HFFc6 (cell line): ENCODE measurements at regions not wholly inside any gene's neighbourhood (a gene's known extent, or its start where the extent isn't known, plus 50 kb on each side); places are given as distances from the start of the nearest gene placed in this dataset.

Experiments used
- DNase-seq: peaks from one replicate; pipeline ENCODE4 v3.0.0-alpha.2; 2018
- H3K27ac Mint-ChIP-seq: 2 replicates; pipeline ENCODE4 v1.8.0; 2020; ENCODE audit warnings: mild to moderate bottlenecking, mixed read lengths
- H3K27me3 Mint-ChIP-seq: 2 replicates; pipeline ENCODE4 v1.8.0; 2021; ENCODE audit warnings: mild to moderate bottlenecking, moderate library complexity, mixed read lengths; ENCODE audit not compliant: insufficient read depth
- H3K36me3 Mint-ChIP-seq: 2 replicates; pipeline ENCODE4 v1.8.0; 2021; ENCODE audit warnings: low read depth, mixed read lengths
- H3K4me1 Mint-ChIP-seq: 2 replicates; pipeline ENCODE4 v1.8.0; 2020; ENCODE audit warnings: low read depth, mixed read lengths
- H3K4me3 Mint-ChIP-seq: 2 replicates; pipeline ENCODE4 v1.8.0; 2020; ENCODE audit warnings: mild to moderate bottlenecking, moderate library complexity, mixed read lengths
- H3K9me3 Mint-ChIP-seq: 2 replicates; pipeline ENCODE4 v1.8.0; 2020; ENCODE audit warnings: mild to moderate bottlenecking, mixed read lengths
- CTCF ChIP-seq: fragments of 200-600 bp; sonication (generic); IDR thresholded peaks from 2 replicates; pipeline ENCODE4 v1.5.0; 2021; ENCODE audit warnings: antibody characterized with exemption, mild to moderate bottlenecking

- H3K4me1 Mint-ChIP-seq, result peaks cover 21% of the 10 kb centered on the region
- H3K27me3 Mint-ChIP-seq, result no peaks in the 10 kb centered on the region
- no peak for DNase-seq
- H3K4me3 Mint-ChIP-seq, result no peak overlapping the region
- no peaks in the 10 kb centered on the region for H3K36me3 Mint-ChIP-seq
- TF ChIP-seq CTCF, result no peak
- H3K27ac Mint-ChIP-seq, result no peak overlapping the region
- H3K9me3 Mint-ChIP-seq, result no peaks in the 10 kb centered on the region
Measured at GRCh38 chr2:145161656-145162055, 641.7 kb upstream of the ZEB2 start.

- H3K27me3 Mint-ChIP-seq, result no peaks in the 10 kb centered on the region; the same call in 1 of the 2 replicates
- peaks cover 21% of the 10 kb centered on the region for H3K4me1 Mint-ChIP-seq
- H3K4me3 Mint-ChIP-seq, result no peak overlapping the region
- H3K9me3 Mint-ChIP-seq, result no peaks in the 10 kb centered on the region
- no peak for TF ChIP-seq CTCF
- no peaks in the 10 kb centered on the region for H3K36me3 Mint-ChIP-seq
- DNase-seq, result no peak
- no peak overlapping the region for H3K27ac Mint-ChIP-seq
Measured at GRCh38 chr2:145160855-145161254, 640.9 kb upstream of the ZEB2 start.

GRCh38 chr2:145159676-145160075, 639.8 kb upstream of the ZEB2 start:
- no peak for DNase-seq
- TF ChIP-seq CTCF, result no peak
- Mint-ChIP-seq H3K27me3 (no peaks in the 10 kb centered on the region; the same call in 1 of the 2 replicates), H3K4me3 (no peak overlapping the region), H3K4me1 (peaks cover 21% of the 10 kb centered on the region), H3K9me3 (no peaks in the 10 kb centered on the region), H3K27ac (no peak overlapping the region), H3K36me3 (no peaks in the 10 kb centered on the region)

- TF ChIP-seq CTCF, result no peak
- peaks cover 5% of the 10 kb centered on the region for H3K36me3 Mint-ChIP-seq
Measured at GRCh38 chr2:145157741-145158591, 638.0 kb upstream of the ZEB2 start.

GRCh38 chr2:145157036-145157675, 637.2 kb upstream of the ZEB2 start:
- Mint-ChIP-seq H3K4me1 (peaks cover 21% of the 10 kb centered on the region), H3K4me3 (no peak overlapping the region), H3K27ac (no peak overlapping the region), H3K9me3 (peaks cover 9% of the 10 kb centered on the region), H3K27me3 (no peaks in the 10 kb centered on the region; the same call in 1 of the 2 replicates), H3K36me3 (peaks cover 5% of the 10 kb centered on the region)
- no peak for DNase-seq
- TF ChIP-seq CTCF, result no peak

More at GRCh38 chr2:145157741-145158591, 638.0 kb upstream of the ZEB2 start:
- H3K4me3 Mint-ChIP-seq, result peak overlapping the region; percentile 36; the same call in 1 of the 2 replicates
- DNase-seq, result peak; percentile 70
- H3K9me3 Mint-ChIP-seq, result peaks cover 7% of the 10 kb centered on the region
- peaks cover 21% of the 10 kb centered on the region for H3K4me1 Mint-ChIP-seq
- H3K27ac Mint-ChIP-seq, result peak overlapping the region; percentile 67; the same call in 1 of the 2 replicates
- no peaks in the 10 kb centered on the region; the same call in 1 of the 2 replicates for H3K27me3 Mint-ChIP-seq
